Esophagus squamous epithelium (tissue), 5 donors: ENCODE measurements at regions not wholly inside any gene's neighbourhood (a gene's known extent, or its start where the extent isn't known, plus 50 kb on each side); places are given as distances from the start of the nearest gene placed in this dataset.

Source experiments
- DNase-seq: peaks from one replicate; lab custom pipeline; 2025; lab: John Stamatoyannopoulos, UW
- H3K27ac ChIP-seq, 4 donors: fragments of 200-600 bp; sonication (generic); one replicate each; pipeline ENCODE4 v1.5.1; 2016 to 2019; ENCODE audit warnings: mild to moderate bottlenecking in 1 of 4
- H3K27me3 ChIP-seq, 4 donors: fragments of 200-600 bp; sonication (generic); 1 replicate in 3 of 4; 2 replicates in 1 of 4; pipeline versions ENCODE4 v1.5.1 to v1.6.0; 2017 to 2021; ENCODE audit warnings: antibody characterized with exemption in 1 of 4
- H3K36me3 ChIP-seq, 3 donors: fragments of 200-600 bp; sonication (generic); one replicate each; pipeline ENCODE4 v1.5.1; 2016 to 2019
- H3K4me1 ChIP-seq, 3 donors: fragments of 200-600 bp; sonication (generic); one replicate each; pipeline ENCODE4 v1.5.1; 2017 to 2019
- H3K4me3 ChIP-seq, 4 donors: fragments of 200-600 bp; sonication (generic); 1 replicate in 3 of 4; 2 replicates in 1 of 4; pipeline ENCODE4 v1.5.1; 2016 to 2019; ENCODE audit warnings: mild to moderate bottlenecking in 2 of 4, moderate library complexity in 1 of 4
- H3K9me3 ChIP-seq, 3 donors: fragments of 200-600 bp; sonication (generic); one replicate each; pipeline ENCODE4 v1.5.1; 2016 to 2019
- POLR2A ChIP-seq, 4 donors: fragments of 450-650 bp; IDR thresholded peaks; one replicate each; pipeline ENCODE4 v1.6.1; 2017; ENCODE audit warnings: antibody characterized with exemption in 4 of 4, mild to moderate bottlenecking in 4 of 4, moderate library complexity in 3 of 4
- WGBS, 2 donors: methylation state at CpG; one replicate each; pipeline ENCODE4 v1.1.5; 2018; 5-methylcytosine and 5-hydroxymethylcytosine counted together
- intact Hi-C: fragments of 100-400 bp; cut with DNase I; formaldehyde crosslinking; loops from one replicate; pipeline ENCODE4 v1.15.0; 2022
- TF ChIP-seq, protein P1 (sequence below), 6 experiments: fragments of 450-650 bp in 4 of 6; fragments of 200-600 bp in 2 of 6; sonication (generic) in 2 of 6; IDR thresholded peaks; one replicate each; pipeline ENCODE4 v1.5.1; 2016 to 2019; ENCODE audit warnings: antibody characterized with exemption in 6 of 6, mild to moderate bottlenecking in 4 of 6, moderate library complexity in 4 of 6
- donor health status: DM: yes; HTN: yes; CAD: no.

DNA sequence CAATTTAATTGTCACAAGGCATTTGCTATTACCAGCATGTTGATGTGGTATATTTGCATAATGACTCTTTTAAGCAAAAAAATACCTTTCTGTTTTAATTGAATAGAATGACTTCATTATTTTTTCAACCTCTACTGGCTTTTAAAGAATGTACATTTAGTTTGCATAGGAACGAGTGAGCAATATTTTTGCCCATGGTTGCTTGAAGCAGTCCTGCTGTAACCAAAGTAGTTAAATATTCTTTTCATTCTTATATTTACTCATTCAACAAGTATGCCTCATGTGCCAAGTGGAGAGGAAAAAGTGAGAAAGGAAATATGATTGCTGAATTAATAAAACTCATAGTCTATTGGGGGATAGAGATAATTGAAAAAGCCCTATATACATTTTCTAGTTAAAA lies 184.7 kb downstream of the DSEL start:
- 0 to 15% methylated on average over 1 of the region's 1 CpG for WGBS, 2 donors

DNA sequence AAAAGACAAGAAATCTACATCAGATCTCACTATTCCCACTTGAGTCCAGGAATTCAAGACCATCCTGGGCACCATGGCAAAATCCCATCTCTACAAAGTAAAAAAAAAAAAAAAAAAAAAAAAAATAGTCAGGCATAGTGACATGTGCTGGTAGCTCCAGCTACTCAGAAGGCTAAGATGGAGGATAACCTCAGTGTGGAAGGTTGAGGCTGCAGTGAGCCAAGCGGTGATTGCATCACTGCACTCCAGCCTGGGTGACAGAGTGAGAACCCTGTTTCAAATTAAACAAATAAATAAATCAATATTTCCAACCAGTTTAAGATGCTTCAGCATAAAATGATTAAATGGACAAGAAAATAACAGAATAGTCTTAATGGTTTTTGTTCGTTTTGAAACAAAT lies 197.4 kb downstream of the DSEL start:
- Histone ChIP-seq H3K4me3 (no peak overlapping the region), H3K27me3 (no peaks in the 10 kb centered on the region), H3K9me3 (no peaks in the 10 kb centered on the region), H3K4me1 (no peaks in the 10 kb centered on the region), H3K36me3 (no peaks in the 10 kb centered on the region), H3K27ac (no peak overlapping the region)
- no peak for DNase-seq
- TF ChIP-seq POLR2A (IDR thresholded peaks at IDR 0.05) = no peak
- TF ChIP-seq, protein P1, sequence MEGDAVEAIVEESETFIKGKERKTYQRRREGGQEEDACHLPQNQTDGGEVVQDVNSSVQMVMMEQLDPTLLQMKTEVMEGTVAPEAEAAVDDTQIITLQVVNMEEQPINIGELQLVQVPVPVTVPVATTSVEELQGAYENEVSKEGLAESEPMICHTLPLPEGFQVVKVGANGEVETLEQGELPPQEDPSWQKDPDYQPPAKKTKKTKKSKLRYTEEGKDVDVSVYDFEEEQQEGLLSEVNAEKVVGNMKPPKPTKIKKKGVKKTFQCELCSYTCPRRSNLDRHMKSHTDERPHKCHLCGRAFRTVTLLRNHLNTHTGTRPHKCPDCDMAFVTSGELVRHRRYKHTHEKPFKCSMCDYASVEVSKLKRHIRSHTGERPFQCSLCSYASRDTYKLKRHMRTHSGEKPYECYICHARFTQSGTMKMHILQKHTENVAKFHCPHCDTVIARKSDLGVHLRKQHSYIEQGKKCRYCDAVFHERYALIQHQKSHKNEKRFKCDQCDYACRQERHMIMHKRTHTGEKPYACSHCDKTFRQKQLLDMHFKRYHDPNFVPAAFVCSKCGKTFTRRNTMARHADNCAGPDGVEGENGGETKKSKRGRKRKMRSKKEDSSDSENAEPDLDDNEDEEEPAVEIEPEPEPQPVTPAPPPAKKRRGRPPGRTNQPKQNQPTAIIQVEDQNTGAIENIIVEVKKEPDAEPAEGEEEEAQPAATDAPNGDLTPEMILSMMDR (IDR thresholded peaks at IDR 0.05) = no peak
- intact Hi-C loops = no loop called here
- 56 to 76% methylated on average over 2 of the region's 2 CpGs for WGBS, 2 donors

More for the DNA sequence above, 184.7 kb downstream of the DSEL start:
- intact Hi-C loops = no loop called here
- no peak for DNase-seq
- no peak overlapping the region for H3K4me3 ChIP-seq
- H3K27ac ChIP-seq = no peak overlapping the region
- no peaks in the 10 kb centered on the region for H3K27me3 ChIP-seq
- no peak for TF ChIP-seq POLR2A (IDR thresholded peaks at IDR 0.05)
- TF ChIP-seq, protein P1 (IDR thresholded peaks at IDR 0.05) = no peak
- H3K9me3 ChIP-seq = no peaks in the 10 kb centered on the region
- H3K4me1 ChIP-seq = no peaks in the 10 kb centered on the region
- no peaks in the 10 kb centered on the region for H3K36me3 ChIP-seq

DNA sequence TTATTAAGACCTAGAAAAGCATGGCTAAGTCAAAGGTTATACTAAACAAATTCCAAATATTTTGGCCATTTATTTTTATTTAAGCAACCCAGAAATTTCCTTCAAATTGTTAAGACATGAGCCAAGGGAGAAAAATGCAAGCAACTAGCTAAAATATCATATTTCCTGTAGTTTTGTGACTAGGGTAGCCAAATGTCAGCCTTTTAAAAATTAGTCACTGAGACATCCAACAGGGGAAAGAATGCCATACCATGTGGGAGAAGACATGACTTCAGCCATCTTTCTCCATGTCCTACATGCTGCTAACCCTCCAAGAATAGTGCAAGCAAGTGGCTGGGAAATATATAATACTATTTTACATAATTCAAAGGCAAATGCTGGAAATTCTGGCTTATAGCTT lies 197.9 kb downstream of the DSEL start:
- intact Hi-C loops = no loop called here
- no peak for DNase-seq

GRCh38 chr18:67310826-67311225 lies 205.7 kb downstream of the DSEL start:
- intact Hi-C loops = no loop called here
- H3K36me3 ChIP-seq = no peaks in the 10 kb centered on the region
- no peaks in the 10 kb centered on the region for H3K4me1 ChIP-seq
- H3K9me3 ChIP-seq = no peaks in the 10 kb centered on the region
- H3K27me3 ChIP-seq = no peaks in the 10 kb centered on the region
- no peak overlapping the region for H3K4me3 ChIP-seq
- TF ChIP-seq, protein P1 (IDR thresholded peaks at IDR 0.05) = no peak
- no peak for TF ChIP-seq POLR2A (IDR thresholded peaks at IDR 0.05)
- DNase-seq = no peak
- H3K27ac ChIP-seq = no peak overlapping the region

More for the DNA sequence above, 197.9 kb downstream of the DSEL start:
- no peaks in the 10 kb centered on the region for H3K27me3 ChIP-seq
- no peak overlapping the region for H3K27ac ChIP-seq
- no peaks in the 10 kb centered on the region for H3K9me3 ChIP-seq
- TF ChIP-seq, protein P1 (IDR thresholded peaks at IDR 0.05) = no peak
- TF ChIP-seq POLR2A (IDR thresholded peaks at IDR 0.05) = no peak
- no peak overlapping the region for H3K4me3 ChIP-seq
- no peaks in the 10 kb centered on the region for H3K36me3 ChIP-seq
- no peaks in the 10 kb centered on the region for H3K4me1 ChIP-seq

DNA sequence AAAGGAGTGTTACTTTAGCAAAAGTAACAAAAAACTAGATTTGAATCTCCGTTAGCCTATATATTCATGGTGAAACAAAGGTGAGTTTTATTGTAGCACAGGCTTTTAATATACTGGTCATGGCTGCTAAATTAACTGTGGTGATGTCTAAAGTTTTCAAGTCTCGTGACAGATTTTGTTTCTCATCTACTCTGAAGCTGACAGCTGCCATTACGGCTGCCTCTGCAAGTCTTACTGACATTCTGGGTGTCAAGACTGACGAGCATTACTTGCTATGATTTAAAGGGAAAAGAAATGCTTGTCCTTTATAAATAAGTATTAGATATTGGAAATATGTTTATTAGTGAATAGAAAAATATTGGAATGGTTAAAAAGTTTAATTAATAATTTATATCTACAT lies 207.7 kb downstream of the DSEL start:
- WGBS, 2 donors = 64 to 70% methylated on average over 4 of the region's 4 CpGs
- H3K4me3 ChIP-seq = no peak overlapping the region
- DNase-seq = no peak

More for the DNA sequence above, 207.7 kb downstream of the DSEL start:
- no peaks in the 10 kb centered on the region for H3K9me3 ChIP-seq
- intact Hi-C loops = no loop called here
- no peaks in the 10 kb centered on the region for H3K27me3 ChIP-seq
- H3K27ac ChIP-seq = no peak overlapping the region
- H3K4me1 ChIP-seq = no peaks in the 10 kb centered on the region
- TF ChIP-seq, protein P1 (IDR thresholded peaks at IDR 0.05) = no peak
- no peak for TF ChIP-seq POLR2A (IDR thresholded peaks at IDR 0.05)
- H3K36me3 ChIP-seq = no peaks in the 10 kb centered on the region
